NCI-H345 treated with DMSO at 0.1 percent for 48 hours (cell line): ENCODE measurements at regions not wholly inside any gene's neighbourhood (a gene's known extent, or its start where the extent isn't known, plus 50 kb on each side); places are given as distances from the start of the nearest gene placed in this dataset.

Experiments used
- DNase-seq: peaks from one replicate; lab custom pipeline; 2025; ENCODE audit not compliant: unreplicated experiment; lab: John Stamatoyannopoulos, UW

DNA sequence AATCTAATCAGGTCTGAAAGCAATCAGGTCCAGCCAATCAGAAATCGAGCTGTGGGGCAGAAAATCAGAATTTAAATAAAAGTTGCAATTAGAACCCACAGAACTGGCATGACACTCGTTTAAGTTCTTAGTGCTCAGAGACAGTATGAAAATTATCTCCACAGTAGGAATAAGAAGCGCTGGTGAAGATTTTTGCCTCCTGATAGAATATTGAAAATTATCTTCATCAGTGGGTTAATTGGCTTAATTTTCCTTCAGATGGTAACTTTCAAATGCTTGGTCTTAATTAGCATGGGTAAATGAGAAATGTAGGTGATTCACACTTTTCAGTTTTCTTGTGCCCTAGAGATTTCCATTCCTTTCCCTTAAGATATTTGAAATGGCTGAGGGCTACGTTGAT is 109.1 kb upstream of the MDFIC2 start:
- no peak for DNase-seq

DNA sequence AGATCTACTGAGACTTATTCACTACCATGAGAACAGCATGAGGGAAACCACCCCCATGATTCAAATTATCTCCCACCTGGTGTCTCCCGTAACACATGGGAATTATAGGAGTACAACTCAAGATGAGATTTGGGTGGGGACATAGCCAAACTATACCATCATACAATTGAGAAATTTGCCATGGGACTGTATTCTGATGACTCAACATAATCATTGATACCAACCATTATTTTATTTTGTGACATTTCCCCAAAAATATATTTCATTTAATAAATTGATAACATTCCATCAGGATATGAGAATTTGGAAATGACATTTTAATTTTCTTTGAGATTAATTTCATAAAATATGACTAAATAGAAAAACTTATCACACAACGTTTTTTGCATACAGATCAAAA is 96.6 kb upstream of the MDFIC2 start:
- no peak for DNase-seq

DNA sequence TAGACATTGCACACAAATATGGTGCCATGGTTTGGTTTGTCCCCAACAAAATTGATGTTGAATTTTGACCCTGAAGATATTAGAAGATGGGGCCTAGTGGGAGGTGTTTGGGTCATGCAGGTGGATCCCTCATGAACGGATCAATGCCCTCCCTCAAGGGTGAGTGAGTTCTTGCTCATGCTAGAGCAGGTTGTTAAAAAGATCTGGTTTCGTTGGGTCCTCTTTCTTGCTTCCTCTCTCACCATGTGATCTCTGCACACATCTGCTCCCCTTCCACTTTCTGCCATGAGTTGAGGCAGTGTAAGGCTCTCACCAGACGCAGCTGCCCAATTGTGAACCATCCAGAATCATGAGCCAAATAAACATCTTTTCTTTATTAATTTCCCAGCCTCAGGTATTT is 87.8 kb upstream of the MDFIC2 start:
- no peak for DNase-seq

DNA sequence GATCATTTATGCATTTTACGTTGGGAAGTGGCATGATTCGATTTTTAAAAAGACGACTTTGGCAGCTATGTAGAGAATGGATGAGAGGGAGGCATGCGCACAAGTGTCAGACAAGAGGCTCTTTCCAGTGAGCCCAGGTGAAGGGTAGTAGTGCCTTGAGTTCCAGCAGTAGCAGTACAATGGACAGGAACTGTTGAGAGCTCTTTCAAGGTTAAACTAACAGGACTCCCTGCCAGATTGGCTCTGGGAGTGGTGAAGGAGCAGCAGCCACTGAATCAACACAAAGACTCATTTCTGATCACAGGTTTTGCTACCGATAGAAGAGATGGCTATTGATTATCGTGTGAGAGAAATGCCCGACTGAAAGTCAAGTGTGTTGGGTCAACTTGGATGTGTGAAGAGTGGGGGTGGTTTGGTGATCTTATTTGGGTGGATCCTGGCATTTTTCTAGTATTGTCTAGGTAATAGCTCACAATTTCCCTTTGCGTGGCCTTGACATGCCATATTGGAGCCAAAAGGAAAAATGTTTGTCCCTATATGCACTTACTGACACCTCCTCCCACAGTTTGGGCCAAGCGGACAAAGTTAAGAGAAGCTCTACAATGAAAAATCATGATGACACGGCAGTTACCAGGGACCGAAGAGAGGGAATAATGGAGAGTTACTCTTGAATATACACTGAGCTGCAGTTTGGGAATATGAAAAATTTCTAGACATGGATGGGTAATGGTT is 81.6 kb upstream of the MDFIC2 start:
- DNase-seq = no peak

DNA sequence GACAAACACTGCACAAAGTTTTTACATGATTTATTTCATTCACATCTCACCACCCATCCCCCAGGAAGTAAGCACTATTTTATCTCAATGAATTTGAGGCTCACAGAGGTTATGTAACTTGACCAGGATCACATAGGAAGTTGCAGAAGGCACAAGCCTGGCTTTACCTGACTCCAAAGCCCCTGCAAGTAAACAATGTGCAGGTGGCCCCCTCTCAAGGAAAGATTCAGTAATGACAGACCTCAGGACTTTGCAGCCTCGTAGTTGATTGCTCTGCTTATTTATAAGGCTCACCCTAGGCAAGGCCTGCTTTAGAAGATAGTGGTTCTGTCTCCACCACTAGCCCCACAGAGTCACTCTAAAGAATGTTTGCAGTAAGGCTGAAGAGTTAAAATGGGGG is 79.8 kb upstream of the MDFIC2 start:
- DNase-seq = no peak

DNA sequence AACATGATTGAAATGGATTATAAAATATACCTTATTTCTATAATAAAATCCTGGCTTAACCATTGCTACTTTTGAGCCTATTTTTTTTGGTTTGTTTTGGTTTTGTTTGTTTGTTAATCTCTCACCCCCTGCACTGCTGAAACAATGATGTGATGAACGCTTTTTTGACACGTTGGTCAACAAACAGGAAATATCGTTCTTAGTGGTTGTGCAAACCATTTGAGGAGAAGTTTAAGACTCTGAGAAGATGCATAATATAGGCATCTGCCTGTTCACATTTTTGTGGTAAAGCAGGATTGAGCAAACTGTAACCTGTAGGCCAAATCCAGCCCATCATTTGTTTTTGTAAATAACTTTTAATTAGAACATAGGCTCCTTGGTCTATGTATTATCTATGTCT is 75.5 kb upstream of the MDFIC2 start:
- DNase-seq = no peak

DNA sequence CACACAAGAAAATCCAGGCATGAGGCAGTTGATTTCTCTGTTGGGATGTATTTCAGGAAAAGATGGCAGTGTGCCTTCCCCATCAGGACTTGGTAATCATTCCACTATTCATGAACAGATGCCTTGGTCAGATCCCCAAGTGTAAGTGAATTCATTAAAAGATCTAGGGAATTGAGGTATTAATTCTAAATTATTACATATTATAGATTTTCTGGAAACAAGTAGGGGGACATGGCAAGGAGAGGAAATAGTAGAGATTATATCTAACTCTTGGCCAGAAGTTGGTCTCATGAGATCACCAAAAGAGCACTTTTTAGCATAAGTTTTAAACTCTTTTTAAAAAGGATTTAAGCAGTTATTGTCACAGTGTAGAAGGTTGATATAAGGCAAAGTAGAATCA is 74.4 kb upstream of the MDFIC2 start:
- no peak for DNase-seq

DNA sequence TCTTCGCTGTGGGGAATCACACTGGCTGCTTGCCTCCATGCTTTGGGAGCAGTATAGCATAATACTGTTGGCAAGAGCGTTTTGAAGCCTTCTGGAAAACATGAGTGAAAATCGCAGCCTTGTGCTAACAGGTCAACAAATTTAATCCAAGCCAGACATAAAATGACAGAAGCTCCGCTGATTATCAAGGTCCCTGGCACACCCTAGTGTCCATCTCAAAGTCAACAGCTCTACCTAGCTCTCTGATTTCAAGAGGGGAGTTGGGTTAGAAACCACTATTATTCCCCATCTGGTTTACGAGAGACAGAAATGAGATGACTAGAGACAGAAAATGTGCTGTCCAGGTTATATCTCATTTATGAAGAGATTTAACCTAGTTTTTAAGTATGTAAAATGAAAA is 73.6 kb upstream of the MDFIC2 start:
- DNase-seq = no peak

DNA sequence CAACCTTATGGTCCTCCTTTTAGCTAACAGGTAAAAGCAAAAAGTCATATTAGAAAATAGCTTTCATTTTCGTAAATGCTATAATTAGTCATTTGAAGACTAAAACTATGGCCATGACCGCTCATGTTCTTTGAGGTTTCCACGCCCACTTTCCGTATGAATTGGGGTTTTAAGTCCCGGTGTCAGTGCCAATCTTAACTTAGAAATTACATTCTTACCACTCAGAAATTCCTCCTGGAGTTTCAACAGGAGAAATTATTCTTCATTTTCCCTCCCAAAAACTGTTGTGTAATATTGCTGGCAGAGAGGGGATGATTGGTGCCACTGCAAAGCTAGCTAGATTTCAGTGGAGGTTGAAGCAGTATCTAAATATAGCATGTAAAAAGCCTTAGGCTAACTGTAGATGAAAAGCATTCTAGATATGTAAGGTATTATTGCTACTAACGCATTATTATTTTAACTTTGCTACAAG is 71.0 kb upstream of the MDFIC2 start:
- no peak for DNase-seq

DNA sequence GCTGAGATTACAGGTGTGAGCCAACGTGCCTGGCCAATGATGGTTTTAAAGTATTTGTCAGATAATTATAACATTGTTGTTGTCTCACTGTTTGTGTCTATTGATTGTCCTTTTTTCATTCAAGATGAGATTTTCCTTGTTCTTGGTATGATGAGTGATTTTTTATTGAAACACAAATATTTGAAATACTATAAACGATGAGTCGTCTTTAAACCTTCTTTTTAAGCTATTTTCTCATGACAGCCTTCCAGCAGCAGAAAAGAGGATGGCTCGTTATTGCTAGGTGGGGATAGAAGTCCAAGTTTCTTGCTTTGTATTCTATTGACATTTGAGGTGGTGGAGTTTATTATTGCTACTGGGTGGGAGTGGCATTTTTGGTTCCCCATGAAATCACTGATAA is 61.7 kb upstream of the MDFIC2 start:
- no peak for DNase-seq
